ENCODE measurements at regions not wholly inside any gene's neighbourhood (a gene's known extent, or its start where the extent isn't known, plus 50 kb on each side); places are given as distances from the start of the nearest gene placed in this dataset.

DNA sequence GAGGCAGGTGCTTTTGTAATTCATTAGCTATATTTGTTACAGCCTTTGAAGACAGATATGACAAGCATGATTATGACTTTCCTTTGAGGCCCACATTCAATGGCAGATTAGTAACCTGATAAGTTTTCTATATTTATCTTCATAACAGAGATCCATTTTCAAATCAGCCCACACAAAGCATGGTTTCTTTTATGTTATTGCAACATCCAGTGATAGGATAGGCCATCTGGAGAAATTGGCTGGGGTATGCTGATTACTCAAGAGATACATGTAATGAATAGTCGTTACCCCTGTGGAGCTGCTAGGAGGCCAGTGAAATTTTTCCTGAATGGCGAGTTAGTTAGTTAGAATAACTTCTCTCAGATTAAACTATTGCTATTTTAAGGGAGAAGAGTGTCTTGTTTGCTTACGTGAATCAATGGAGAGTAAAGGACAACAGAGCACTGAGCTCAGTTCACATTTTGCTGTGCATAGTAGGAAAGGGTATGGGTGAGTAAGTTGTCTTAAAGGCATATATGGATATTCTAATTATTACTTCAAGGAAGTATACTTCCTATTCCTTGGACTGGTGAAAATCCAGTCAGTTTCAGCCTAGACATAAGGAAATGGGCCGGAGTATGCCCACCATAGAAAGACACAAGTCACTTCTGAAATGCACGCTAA lies 79.2 kb upstream of the DKK2 start:
- Histone ChIP-seq H3K27ac (no peak overlapping the region), H3K4me3 (no peak overlapping the region), H3K27me3 (no peaks in the 10 kb centered on the region), H3K4me1 (no peaks in the 10 kb centered on the region), H3K9me3 (peaks cover 0 to 3% of the 10 kb centered on the region in 2 donors), H3K36me3 (no peaks in the 10 kb centered on the region)
- DNase-seq: peak in 2 of 4 donors; percentile 19 to 24
- no peak for ATAC-seq
- TF ChIP-seq, protein P1, sequence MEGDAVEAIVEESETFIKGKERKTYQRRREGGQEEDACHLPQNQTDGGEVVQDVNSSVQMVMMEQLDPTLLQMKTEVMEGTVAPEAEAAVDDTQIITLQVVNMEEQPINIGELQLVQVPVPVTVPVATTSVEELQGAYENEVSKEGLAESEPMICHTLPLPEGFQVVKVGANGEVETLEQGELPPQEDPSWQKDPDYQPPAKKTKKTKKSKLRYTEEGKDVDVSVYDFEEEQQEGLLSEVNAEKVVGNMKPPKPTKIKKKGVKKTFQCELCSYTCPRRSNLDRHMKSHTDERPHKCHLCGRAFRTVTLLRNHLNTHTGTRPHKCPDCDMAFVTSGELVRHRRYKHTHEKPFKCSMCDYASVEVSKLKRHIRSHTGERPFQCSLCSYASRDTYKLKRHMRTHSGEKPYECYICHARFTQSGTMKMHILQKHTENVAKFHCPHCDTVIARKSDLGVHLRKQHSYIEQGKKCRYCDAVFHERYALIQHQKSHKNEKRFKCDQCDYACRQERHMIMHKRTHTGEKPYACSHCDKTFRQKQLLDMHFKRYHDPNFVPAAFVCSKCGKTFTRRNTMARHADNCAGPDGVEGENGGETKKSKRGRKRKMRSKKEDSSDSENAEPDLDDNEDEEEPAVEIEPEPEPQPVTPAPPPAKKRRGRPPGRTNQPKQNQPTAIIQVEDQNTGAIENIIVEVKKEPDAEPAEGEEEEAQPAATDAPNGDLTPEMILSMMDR (IDR thresholded peaks at IDR 0.05): no peak
- intact Hi-C loops (cut with DNase I): no loop called here

DNA sequence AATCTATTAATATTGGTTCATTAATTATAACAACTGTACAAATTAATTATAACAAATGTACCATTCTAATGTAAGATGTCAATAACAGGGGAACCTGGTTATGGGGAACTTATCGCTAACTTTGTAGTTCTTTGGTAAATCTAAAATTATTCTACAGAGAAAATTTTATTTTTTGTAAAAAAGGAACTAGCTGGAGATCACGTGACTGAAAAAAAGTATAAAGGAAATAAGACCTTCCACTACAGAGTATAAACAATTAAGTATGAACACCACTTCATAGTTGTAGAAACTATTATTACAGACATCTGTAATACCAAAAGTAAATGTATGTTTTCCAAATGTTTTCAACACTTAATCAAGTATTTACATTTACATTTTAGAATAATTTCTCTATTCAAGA lies 77.9 kb upstream of the DKK2 start:
- intact Hi-C loops (cut with DNase I): no loop called here
- Histone ChIP-seq H3K36me3 (no peaks in the 10 kb centered on the region), H3K27me3 (no peaks in the 10 kb centered on the region), H3K4me1 (no peaks in the 10 kb centered on the region), H3K4me3 (no peak overlapping the region), H3K9me3 (peaks cover 0 to 3% of the 10 kb centered on the region in 2 donors), H3K27ac (no peak overlapping the region)
- TF ChIP-seq, protein P1 (IDR thresholded peaks at IDR 0.05): no peak
- no peak for DNase-seq
- no peak for ATAC-seq

DNA sequence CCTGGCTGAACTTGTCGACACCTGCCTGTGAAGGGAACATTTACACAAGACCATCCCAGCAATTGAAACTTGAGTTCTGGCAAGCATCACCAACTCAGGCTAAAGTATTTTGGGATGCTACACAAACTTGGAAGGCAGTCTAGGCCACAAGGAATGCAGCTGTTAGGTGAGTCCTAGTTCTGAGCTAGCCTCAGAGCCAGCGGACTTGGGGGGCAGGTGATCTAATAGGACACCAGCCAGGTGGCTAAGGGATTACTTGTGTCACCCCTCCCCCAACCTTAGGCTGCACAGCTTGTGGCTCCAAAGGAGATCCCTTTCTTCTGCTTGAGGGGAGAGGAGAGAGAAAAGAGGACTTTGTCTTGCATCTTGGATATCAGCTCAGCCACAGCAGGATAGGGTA lies 62.3 kb upstream of the DKK2 start:
- DNase-seq (no peak), ATAC-seq (no peak)
- no peaks in the 10 kb centered on the region for H3K36me3 ChIP-seq
- no peaks in the 10 kb centered on the region for H3K4me1 ChIP-seq
- TF ChIP-seq, protein P1 (IDR thresholded peaks at IDR 0.05): no peak
- no peaks in the 10 kb centered on the region for H3K27me3 ChIP-seq
- intact Hi-C loops (cut with DNase I): no loop called here
- H3K4me3 ChIP-seq: no peak overlapping the region
- no peaks in the 10 kb centered on the region for H3K9me3 ChIP-seq
- no peak overlapping the region for H3K27ac ChIP-seq

DNA sequence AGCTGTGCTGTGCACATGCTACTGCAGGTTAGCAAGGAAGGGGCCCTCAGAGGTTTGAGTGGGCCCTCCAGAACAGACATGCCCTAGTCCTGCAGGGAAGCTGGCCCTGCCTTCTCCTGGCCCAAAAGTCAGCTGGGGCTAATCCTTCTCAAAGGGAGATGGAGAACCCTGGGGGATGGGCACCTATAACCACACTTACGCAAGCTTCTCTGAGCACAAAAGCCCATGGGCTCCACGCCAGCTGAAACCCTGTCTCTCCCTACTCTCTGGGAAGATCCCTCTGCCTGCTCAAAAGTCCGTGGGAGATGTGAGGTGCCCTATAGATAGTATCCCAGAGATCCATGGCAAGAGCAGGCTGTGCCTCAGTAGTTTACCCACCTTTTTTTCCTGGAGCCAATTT lies 58.9 kb upstream of the DKK2 start:
- no peak for DNase-seq

DNA sequence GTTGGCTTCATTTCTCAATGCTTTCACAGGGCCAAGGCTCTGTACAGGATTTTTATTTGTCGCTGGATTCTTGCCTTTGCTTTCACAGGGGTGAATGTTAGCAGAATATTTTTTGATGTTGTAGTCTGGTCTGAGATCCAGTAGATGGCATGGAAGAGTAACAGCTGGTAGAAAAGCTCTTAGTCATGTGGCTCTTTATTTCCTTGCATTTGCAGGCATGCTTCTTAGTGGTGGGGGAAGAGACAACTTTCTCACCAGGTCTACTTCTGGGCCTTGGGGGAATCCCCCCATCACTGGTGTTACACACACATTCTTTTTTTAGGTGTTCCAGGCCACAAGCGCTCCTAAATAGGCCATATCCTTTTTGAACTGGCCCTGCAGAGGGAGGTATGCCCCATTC lies 58.2 kb upstream of the DKK2 start:
- no peak for DNase-seq
- Histone ChIP-seq H3K27me3 (no peaks in the 10 kb centered on the region), H3K4me3 (no peak overlapping the region), H3K27ac (no peak overlapping the region), H3K9me3 (no peaks in the 10 kb centered on the region), H3K4me1 (no peaks in the 10 kb centered on the region), H3K36me3 (no peaks in the 10 kb centered on the region)
- TF ChIP-seq, protein P1 (IDR thresholded peaks at IDR 0.05): no peak
- ATAC-seq: no peak
- intact Hi-C loops (cut with DNase I): no loop called here

More for the DNA sequence above, 58.9 kb upstream of the DKK2 start:
- H3K27me3 ChIP-seq: no peaks in the 10 kb centered on the region
- no peaks in the 10 kb centered on the region for H3K9me3 ChIP-seq
- no peak overlapping the region for H3K4me3 ChIP-seq
- no peak for ATAC-seq
- no peak overlapping the region for H3K27ac ChIP-seq
- no peaks in the 10 kb centered on the region for H3K36me3 ChIP-seq
- no peaks in the 10 kb centered on the region for H3K4me1 ChIP-seq
- intact Hi-C loops (cut with DNase I): no loop called here
- TF ChIP-seq, protein P1 (IDR thresholded peaks at IDR 0.05): no peak
